HG02884 (cell line): ENCODE measurements at regions not wholly inside any gene's neighbourhood (a gene's known extent, or its start where the extent isn't known, plus 50 kb on each side); places are given as distances from the start of the nearest gene placed in this dataset.

Source experiments
- ATAC-seq: cut with Tn5 transposase; IDR thresholded peaks from one replicate; pipeline ENCODE4 v1.9.1; 2021; ENCODE audit warnings: mild to moderate bottlenecking, moderate library complexity; ENCODE audit not compliant: unreplicated experiment

- no peak for ATAC-seq
These were observed 578.4 kb downstream of the CDH11 start for GRCh38 chr16:64543441-64543840.

- ATAC-seq: no peak
These were observed 578.8 kb downstream of the CDH11 start for GRCh38 chr16:64543031-64543430.

GRCh38 chr16:64542152-64542551 lies 579.7 kb downstream of the CDH11 start:
- no peak for ATAC-seq

- ATAC-seq: no peak
These were observed 580.2 kb downstream of the CDH11 start for GRCh38 chr16:64541621-64542020.

GRCh38 chr16:64540434-64540833 lies 581.4 kb downstream of the CDH11 start:
- no peak for ATAC-seq

- ATAC-seq: no peak
These were observed 582.0 kb downstream of the CDH11 start for GRCh38 chr16:64539811-64540371.

- ATAC-seq: no peak
These were observed 587.6 kb downstream of the CDH11 start for GRCh38 chr16:64534180-64534780.

- no peak for ATAC-seq
These were observed 589.2 kb downstream of the CDH11 start for GRCh38 chr16:64532691-64533090.

GRCh38 chr16:64532117-64532516 lies 589.7 kb downstream of the CDH11 start:
- no peak for ATAC-seq

GRCh38 chr16:64531401-64531800 lies 590.5 kb downstream of the CDH11 start:
- ATAC-seq: no peak

- no peak for ATAC-seq
These were observed 599.3 kb downstream of the CDH11 start for GRCh38 chr16:64522548-64522947.

GRCh38 chr16:64513871-64514270 lies 608.0 kb downstream of the CDH11 start:
- no peak for ATAC-seq

- ATAC-seq: no peak
These were observed 614.4 kb downstream of the CDH11 start for GRCh38 chr16:64507240-64508024.

GRCh38 chr16:64499211-64499610 lies 622.7 kb downstream of the CDH11 start:
- ATAC-seq: no peak

GRCh38 chr16:64498363-64498762 lies 623.5 kb downstream of the CDH11 start:
- ATAC-seq: no peak

- ATAC-seq: no peak
These were observed 628.2 kb downstream of the CDH11 start for GRCh38 chr16:64493709-64494108.

- no peak for ATAC-seq
These were observed 632.4 kb downstream of the CDH11 start for GRCh38 chr16:64489449-64489848.

- ATAC-seq: no peak
These were observed 635.3 kb downstream of the CDH11 start for GRCh38 chr16:64486561-64486960.

GRCh38 chr16:64481497-64481896 lies 640.4 kb downstream of the CDH11 start:
- ATAC-seq: no peak

GRCh38 chr16:64478252-64478906 lies 643.5 kb downstream of the CDH11 start:
- ATAC-seq: no peak

- ATAC-seq: no peak
These were observed 646.1 kb downstream of the CDH11 start for GRCh38 chr16:64475627-64476351.
